GM23338 (cell line): ENCODE measurements at regions not wholly inside any gene's neighbourhood (a gene's known extent, or its start where the extent isn't known, plus 50 kb on each side); places are given as distances from the start of the nearest gene placed in this dataset.

ENCODE experiments used
- ATAC-seq: fragments of 200-7000 bp; cut with Tn5 transposase; 3 replicates; pipeline ENCODE4 v1.9.1; 2020
- DNase-seq: peaks from one replicate; pipeline ENCODE4 v3.0.0-alpha.2; 2015; ENCODE audit warnings: low spot score
- H2AFZ ChIP-seq: fragments of 200-600 bp; sonication (generic); 2 replicates; pipeline ENCODE4 v1.8.0; 2016; ENCODE audit warnings: antibody characterized with exemption, mild to moderate bottlenecking, moderate library complexity
- H3F3A ChIP-seq: fragments of 200-600 bp; sonication (generic); replicated peaks from 2 replicates; pipeline ENCODE4 v1.8.0; 2017; ENCODE audit warnings: antibody characterized with exemption, mixed run types, low read depth
- H3K27ac ChIP-seq: fragments of 200-600 bp; sonication (generic); 2 replicates; pipeline ENCODE4 v1.6.1; 2016; ENCODE audit warnings: low read depth
- H3K27me3 ChIP-seq: fragments of 200-600 bp; sonication (generic); 2 replicates; pipeline ENCODE4 v1.8.0; 2016; ENCODE audit warnings: mild to moderate bottlenecking, mixed run types, moderate library complexity; ENCODE audit not compliant: insufficient read depth
- H3K36me3 ChIP-seq: fragments of 200-600 bp; sonication (generic); 2 replicates; pipeline ENCODE4 v1.8.0; 2016; ENCODE audit warnings: mild to moderate bottlenecking; ENCODE audit not compliant: insufficient read depth
- H3K4me1 ChIP-seq: fragments of 200-600 bp; sonication (generic); 2 replicates; pipeline ENCODE4 v1.8.0; 2016; ENCODE audit warnings: mild to moderate bottlenecking, moderate library complexity; ENCODE audit not compliant: insufficient read depth
- H3K4me2 ChIP-seq: fragments of 200-600 bp; sonication (generic); 2 replicates; pipeline ENCODE4 v1.7.1; 2017; ENCODE audit warnings: mixed run types
- H3K4me3 ChIP-seq: fragments of 200-600 bp; sonication (generic); 2 replicates; pipeline ENCODE4 v1.6.1; 2016; ENCODE audit warnings: mixed run types
- H3K79me2 ChIP-seq: fragments of 200-600 bp; sonication (generic); replicated peaks from 2 replicates; pipeline ENCODE4 v1.8.0; 2017; ENCODE audit warnings: mild to moderate bottlenecking; ENCODE audit not compliant: insufficient read depth
- H3K9me2 ChIP-seq: fragments of 200-600 bp; sonication (generic); 2 replicates; pipeline ENCODE4 v1.8.0; 2017; ENCODE audit not compliant: insufficient read depth
- H4K20me1 ChIP-seq: fragments of 200-600 bp; sonication (generic); replicated peaks from 2 replicates; pipeline ENCODE4 v1.8.0; 2017; ENCODE audit warnings: mild to moderate bottlenecking; ENCODE audit not compliant: insufficient read depth
- H3K27ac Mint-ChIP-seq: 2 replicates; pipeline ENCODE4 v1.8.0; 2020; ENCODE audit warnings: inconsistent platforms, mild to moderate bottlenecking, moderate library complexity, mixed read lengths
- H3K27me3 Mint-ChIP-seq: 3 replicates; pipeline ENCODE4 v1.8.0; 2022; ENCODE audit warnings: low read depth, mild to moderate bottlenecking, moderate library complexity, mixed read lengths, inconsistent platforms; ENCODE audit not compliant: insufficient read depth, poor library complexity
- H3K36me3 Mint-ChIP-seq: 3 replicates; pipeline ENCODE4 v1.8.0; 2021; ENCODE audit warnings: low read depth, mild to moderate bottlenecking, inconsistent platforms, moderate library complexity, mixed read lengths
- H3K4me1 Mint-ChIP-seq: 3 replicates; pipeline ENCODE4 v1.8.0; 2020; ENCODE audit warnings: mild to moderate bottlenecking, inconsistent platforms, mixed read lengths
- H3K4me3 Mint-ChIP-seq: 3 replicates; pipeline ENCODE4 v1.8.0; 2021; ENCODE audit warnings: moderate library complexity, mild to moderate bottlenecking, inconsistent platforms, mixed read lengths
- H3K9me3 Mint-ChIP-seq: 3 replicates; pipeline ENCODE4 v1.8.0; 2020; ENCODE audit warnings: moderate library complexity, mild to moderate bottlenecking, inconsistent platforms, mixed read lengths
- CREB1 ChIP-seq: fragments of 250-450 bp; sonication (Bioruptor Pico); IDR thresholded peaks from 2 replicates; pipeline ENCODE4 v1.5.0; 2020; ENCODE audit warnings: low read depth, mild to moderate bottlenecking, moderate library complexity
- CTCF ChIP-seq, 2 experiments: fragments of 200-600 bp in 1 of 2; sonication (generic) in 1 of 2; conservative IDR thresholded peaks; 2 replicates each; pipeline versions ENCODE4 v1.5.1 to v1.6.1; 2016 to 2017; ENCODE audit warnings: antibody characterized with exemption in 2 of 2, low read depth in 2 of 2, mild to moderate bottlenecking in 2 of 2, moderate library complexity in 1 of 2
- ETS1 ChIP-seq: IDR thresholded peaks from 2 replicates; pipeline ENCODE4 v1.6.1; 2016; ENCODE audit warnings: antibody characterized with exemption
- EZH2 ChIP-seq: fragments of 200-600 bp; sonication (generic); IDR thresholded peaks from one replicate; pipeline ENCODE4 v1.8.0; 2017; ENCODE audit warnings: antibody characterized with exemption, mild to moderate bottlenecking, low read depth; ENCODE audit not compliant: unreplicated experiment
- EZH2phosphoT487 ChIP-seq: fragments of 200-600 bp; sonication (generic); IDR thresholded peaks from one replicate; pipeline ENCODE4 v1.8.1; 2018; ENCODE audit warnings: antibody characterized with exemption; ENCODE audit not compliant: unreplicated experiment
- JUNB ChIP-seq: IDR thresholded peaks from one replicate; pipeline ENCODE4 v1.6.1; 2016; ENCODE audit warnings: antibody characterized with exemption; ENCODE audit not compliant: unreplicated experiment
- NANOG ChIP-seq: IDR thresholded peaks from 2 replicates; pipeline ENCODE4 v1.6.1; 2016; ENCODE audit warnings: antibody characterized with exemption, borderline replicate concordance
- POLR2AphosphoS5 ChIP-seq: IDR thresholded peaks from 2 replicates; pipeline ENCODE4 v1.6.1; 2016; ENCODE audit warnings: antibody characterized with exemption, low read depth
- REST ChIP-seq: IDR thresholded peaks from one replicate; pipeline ENCODE4 v1.6.1; 2018; ENCODE audit warnings: antibody characterized with exemption; ENCODE audit not compliant: unreplicated experiment
- STAT1 ChIP-seq: IDR thresholded peaks from one replicate; pipeline ENCODE4 v1.6.1; 2016; ENCODE audit warnings: antibody characterized with exemption; ENCODE audit not compliant: unreplicated experiment
- ZNF114 ChIP-seq: fragments of 250-450 bp; sonication (Bioruptor Pico); IDR thresholded peaks from 2 replicates; pipeline ENCODE4 v1.5.0; 2020; ENCODE audit warnings: mild to moderate bottlenecking, moderate library complexity
- ZNF331 ChIP-seq: fragments of 250-450 bp; sonication (Bioruptor Pico); IDR thresholded peaks from 2 replicates; pipeline ENCODE4 v1.5.0; 2020; ENCODE audit warnings: low read depth, mild to moderate bottlenecking, moderate library complexity

- Histone ChIP-seq H3F3A (no peaks in the 10 kb centered on the region), H3K4me3 (no peak overlapping the region), H2AFZ (no peak overlapping the region), H3K9me2 (no peaks in the 10 kb centered on the region), H3K27ac (no peak overlapping the region), H3K4me2 (no peak overlapping the region), H3K36me3 (no peaks in the 10 kb centered on the region), H4K20me1 (no peaks in the 10 kb centered on the region), H3K79me2 (no peaks in the 10 kb centered on the region), H3K27me3 (no peaks in the 10 kb centered on the region), H3K4me1 (no peaks in the 10 kb centered on the region)
- no peaks in the 10 kb centered on the region for H3K27me3 Mint-ChIP-seq
- DNase-seq (no peak), ATAC-seq (no peak)
- no peaks in the 10 kb centered on the region for H3K9me3 Mint-ChIP-seq
- H3K4me1 Mint-ChIP-seq = peaks cover 6% of the 10 kb centered on the region; the same call in 1 of the 3 replicates
- TF ChIP-seq JUNB (no peak), ZNF114 (CRISPR knock-in tag) (no peak), POLR2AphosphoS5 (no peak), NANOG (no peak), ETS1 (no peak), STAT1 (no peak)
- H3K27ac Mint-ChIP-seq = no peak overlapping the region
- H3K4me3 Mint-ChIP-seq = no peak overlapping the region
- no peaks in the 10 kb centered on the region for H3K36me3 Mint-ChIP-seq
These were observed 106.1 kb downstream of the PCSK1 start for GRCh38 chr5:96326902-96327301.

GRCh38 chr5:96324708-96325107 is 108.3 kb downstream of the PCSK1 start:
- Histone ChIP-seq H3K4me3 (no peak overlapping the region), H3K27ac (no peak overlapping the region), H3K4me1 (no peaks in the 10 kb centered on the region), H3K27me3 (no peaks in the 10 kb centered on the region), H3K36me3 (no peaks in the 10 kb centered on the region), H3K4me2 (no peak overlapping the region), H4K20me1 (no peaks in the 10 kb centered on the region), H3K79me2 (no peaks in the 10 kb centered on the region), H2AFZ (no peak overlapping the region), H3F3A (no peaks in the 10 kb centered on the region), H3K9me2 (0 out of 2 replicates have a peak, but pooled peaks cover 1% of the 10 kb centered on the region)
- Mint-ChIP-seq H3K27me3 (no peaks in the 10 kb centered on the region), H3K9me3 (no peaks in the 10 kb centered on the region), H3K36me3 (no peaks in the 10 kb centered on the region), H3K4me3 (no peak overlapping the region), H3K4me1 (no peaks in the 10 kb centered on the region), H3K27ac (no peak overlapping the region)
- no peak for ATAC-seq
- DNase-seq = no peak
- TF ChIP-seq EZH2phosphoT487 = no peak
- TF ChIP-seq CREB1 = no peak
- TF ChIP-seq STAT1 = no peak
- no peak for TF ChIP-seq EZH2
- no peak for TF ChIP-seq JUNB
- TF ChIP-seq ZNF114 (CRISPR knock-in tag) = no peak
- no peak for TF ChIP-seq NANOG
- TF ChIP-seq ZNF331 = no peak
- TF ChIP-seq CTCF (conservative IDR thresholded peaks at IDR 0.05; ENCODE audit: low read depth in 2 of 2) = no peak
- TF ChIP-seq POLR2AphosphoS5 = no peak
- TF ChIP-seq ETS1 = no peak
- TF ChIP-seq REST = no peak
